Left ventricle myocardium inferior (tissue), 1 donor: ENCODE measurements at regions not wholly inside any gene's neighbourhood (a gene's known extent, or its start where the extent isn't known, plus 50 kb on each side); places are given as distances from the start of the nearest gene placed in this dataset.

Source experiments
- DNase-seq: peaks from one replicate; pipeline ENCODE4 v3.0.0-alpha.2; 2020
- H3K27ac ChIP-seq: fragments of 200-600 bp; replicated peaks from 2 replicates; pipeline ENCODE4 v1.8.0; 2021
- H3K27me3 ChIP-seq: fragments of 200-600 bp; 2 replicates; pipeline ENCODE4 v1.8.0; 2021; ENCODE audit warnings: low read depth
- H3K36me3 ChIP-seq: fragments of 200-600 bp; 2 replicates; pipeline ENCODE4 v1.8.0; 2021
- H3K4me1 ChIP-seq: fragments of 200-600 bp; 2 replicates; pipeline ENCODE4 v1.8.0; 2021
- H3K4me3 ChIP-seq: fragments of 200-600 bp; 2 replicates; pipeline ENCODE4 v1.8.0; 2021; ENCODE audit warnings: mild to moderate bottlenecking, moderate library complexity
- H3K9me3 ChIP-seq: fragments of 200-600 bp; replicated peaks from 2 replicates; pipeline ENCODE4 v1.8.0; 2021
- CTCF ChIP-seq: fragments of 200-600 bp; IDR thresholded peaks from 2 replicates; pipeline ENCODE4 v1.8.0; 2021; ENCODE audit warnings: antibody characterized with exemption, mild to moderate bottlenecking, borderline replicate concordance
- intact Hi-C: fragments of 100-400 bp; cut with micrococcal nuclease; formaldehyde crosslinking; loops from one replicate; pipeline ENCODE4 v1.11.0; 2022
- donor health status: DM: no; HTN: yes; CAD: no; lungs with severe emphysema.

GRCh38 chr14:56953884-56954283 is 143.6 kb upstream of the OTX2 start:
- TF ChIP-seq CTCF = no peak
- DNase-seq = no peak
- no peaks in the 10 kb centered on the region for H3K9me3 ChIP-seq

GRCh38 chr14:56952766-56953473 is 142.6 kb upstream of the OTX2 start:
- H3K27me3 ChIP-seq = peaks cover 25% of the 10 kb centered on the region
- no peaks in the 10 kb centered on the region for H3K36me3 ChIP-seq
- H3K4me1 ChIP-seq = no peaks in the 10 kb centered on the region
- intact Hi-C loops = no loop called here
- H3K9me3 ChIP-seq = no peaks in the 10 kb centered on the region
- no peak for DNase-seq
- no peak overlapping the region for H3K4me3 ChIP-seq
- no peak overlapping the region for H3K27ac ChIP-seq
- no peak for TF ChIP-seq CTCF

More at GRCh38 chr14:56953884-56954283, 143.6 kb upstream of the OTX2 start:
- Histone ChIP-seq H3K36me3 (no peaks in the 10 kb centered on the region), H3K27me3 (peaks cover 32% of the 10 kb centered on the region), H3K4me1 (no peaks in the 10 kb centered on the region), H3K4me3 (no peak overlapping the region), H3K27ac (no peak overlapping the region)
- intact Hi-C loops = no loop called here

GRCh38 chr14:56949828-56950227 is 139.5 kb upstream of the OTX2 start:
- no peak for TF ChIP-seq CTCF
- H3K4me1 ChIP-seq = no peaks in the 10 kb centered on the region
- peaks cover 36% of the 10 kb centered on the region for H3K27me3 ChIP-seq
- intact Hi-C loops = no loop called here
- no peaks in the 10 kb centered on the region for H3K36me3 ChIP-seq
- no peaks in the 10 kb centered on the region for H3K9me3 ChIP-seq
- no peak for DNase-seq
- no peak overlapping the region for H3K4me3 ChIP-seq
- no peak overlapping the region for H3K27ac ChIP-seq

GRCh38 chr14:56945291-56945690 is 135.0 kb upstream of the OTX2 start:
- no peaks in the 10 kb centered on the region for H3K36me3 ChIP-seq
- H3K27me3 ChIP-seq = peaks cover 25% of the 10 kb centered on the region
- no peak for DNase-seq
- TF ChIP-seq CTCF = no peak
- H3K4me1 ChIP-seq = no peaks in the 10 kb centered on the region
- H3K27ac ChIP-seq = no peak overlapping the region
- no peak overlapping the region for H3K4me3 ChIP-seq
- H3K9me3 ChIP-seq = peaks cover 12% of the 10 kb centered on the region
- intact Hi-C loops = no loop called here

- Histone ChIP-seq H3K36me3 (no peaks in the 10 kb centered on the region), H3K27me3 (peaks cover 25% of the 10 kb centered on the region), H3K27ac (no peak overlapping the region), H3K4me3 (no peak overlapping the region), H3K9me3 (peaks cover 12% of the 10 kb centered on the region), H3K4me1 (no peaks in the 10 kb centered on the region)
- TF ChIP-seq CTCF = no peak
- intact Hi-C loops = no loop called here
- no peak for DNase-seq
Observed at GRCh38 chr14:56944397-56944796, 134.1 kb upstream of the OTX2 start.
